Right cardiac atrium (tissue), 5 donors: ENCODE measurements at regions not wholly inside any gene's neighbourhood (a gene's known extent, or its start where the extent isn't known, plus 50 kb on each side); places are given as distances from the start of the nearest gene placed in this dataset.

Source experiments
- ATAC-seq, 2 donors: fragments of 200-7000 bp; cut with Tn5 transposase; one replicate each; pipeline versions ENCODE4 v1.8.0 to v1.9.1; 2020; ENCODE audit warnings: moderate library complexity in 2 of 2, mild to moderate bottlenecking in 1 of 2
- DNase-seq, 3 donors: peaks; one replicate each; pipeline ENCODE4 v3.0.0-alpha.2; 2020
- H3K27ac ChIP-seq: one replicate; pipeline ENCODE4 v1.5.1; 2013; ENCODE audit warnings: mild to moderate bottlenecking, low read length, control low read depth, moderate library complexity
- H3K27me3 ChIP-seq: one replicate; pipeline ENCODE4 v1.6.1; 2013; ENCODE audit not compliant: control insufficient read depth, insufficient read depth
- H3K4me1 ChIP-seq: one replicate; pipeline ENCODE4 v1.6.1; 2013; ENCODE audit warnings: low read length; ENCODE audit not compliant: control insufficient read depth, insufficient read depth
- H3K4me3 ChIP-seq: one replicate; pipeline ENCODE4 v1.5.1; 2013; ENCODE audit warnings: low read length, control low read depth
- H3K9me3 ChIP-seq: one replicate; pipeline ENCODE4 v1.6.1; 2013; ENCODE audit warnings: low read length; ENCODE audit not compliant: control insufficient read depth
- WGBS: extraction: QIAGEN DNeasy Blood & Tissue Kit; methylation state at CpG from one replicate; pipeline ENCODE4 v1.1.7; 2013; 5-methylcytosine and 5-hydroxymethylcytosine counted together
- intact Hi-C, 4 donors: fragments of 100-400 bp; cut with DNase I; formaldehyde crosslinking; loops; one replicate each; pipeline versions ENCODE4 v1.11.0 to v1.14.0; 2022 to 2023
- donor health status: healthy with polysubstance abuse.
- donor health status: DM: no; HTN: yes; CAD: no.
- donor health status: DM: no; HTN: no; CAD: no.
- donor health status: DM: no; HTN: yes; CAD: no; lungs with severe emphysema.
- donor health status: DM: yes; HTN: yes; CAD: no.

DNA sequence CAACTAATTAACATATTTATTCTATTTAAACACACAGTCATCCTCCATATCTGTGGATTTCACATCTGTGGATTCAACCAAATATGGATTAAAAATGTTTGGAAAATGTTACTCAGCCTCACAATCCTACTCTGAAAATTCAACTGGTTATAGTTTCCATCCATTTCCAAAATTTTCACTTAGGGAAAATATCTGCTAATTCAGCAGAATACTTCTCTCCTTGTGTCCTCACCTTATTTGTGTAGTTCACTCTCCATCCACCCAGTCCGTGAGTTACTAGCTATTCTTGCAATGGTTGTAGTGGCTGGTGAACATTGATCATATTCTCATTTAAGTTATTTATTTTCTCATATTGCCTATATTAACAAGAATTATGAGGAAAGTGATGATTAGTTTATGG lies 77.6 kb upstream of the PRKCQ start:
- no peaks in the 10 kb centered on the region for H3K4me1 ChIP-seq
- DNase-seq, result no peak
- ATAC-seq, result no peak
- peaks cover 4% of the 10 kb centered on the region for H3K27me3 ChIP-seq
- H3K9me3 ChIP-seq, result no peaks in the 10 kb centered on the region
- H3K4me3 ChIP-seq, result no peak overlapping the region
- intact Hi-C loops, result no loop called here
- 91% methylated on average over 1 of the region's 1 CpG for WGBS
- H3K27ac ChIP-seq, result no peak overlapping the region

DNA sequence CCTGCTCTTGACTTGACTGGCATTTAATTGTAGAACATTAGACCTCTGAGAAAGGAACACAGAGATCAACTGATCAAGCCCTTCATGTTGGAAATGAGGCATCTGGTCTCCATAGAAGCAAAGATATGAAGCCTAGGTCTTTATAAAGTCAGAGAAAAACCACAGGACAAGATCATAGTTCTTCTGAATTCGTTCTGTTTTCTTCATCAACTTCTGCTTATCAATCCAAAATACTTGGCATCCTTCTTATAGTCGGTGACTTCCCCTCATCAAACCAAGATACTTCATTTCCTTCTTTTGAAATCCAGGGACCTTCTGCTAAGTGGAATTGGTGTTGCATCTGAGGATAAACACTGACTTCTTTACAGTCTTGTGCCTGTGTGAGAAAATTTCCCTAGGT lies 77.1 kb upstream of the PRKCQ start:
- H3K27me3 ChIP-seq, result peaks cover 4% of the 10 kb centered on the region
- 35% methylated on average over 2 of the region's 2 CpGs for WGBS
- H3K4me3 ChIP-seq, result no peak overlapping the region
- ATAC-seq (no peak), DNase-seq (no peak)
- no peaks in the 10 kb centered on the region for H3K4me1 ChIP-seq
- intact Hi-C loops, result no loop called here
- no peak overlapping the region for H3K27ac ChIP-seq
- H3K9me3 ChIP-seq, result no peaks in the 10 kb centered on the region

DNA sequence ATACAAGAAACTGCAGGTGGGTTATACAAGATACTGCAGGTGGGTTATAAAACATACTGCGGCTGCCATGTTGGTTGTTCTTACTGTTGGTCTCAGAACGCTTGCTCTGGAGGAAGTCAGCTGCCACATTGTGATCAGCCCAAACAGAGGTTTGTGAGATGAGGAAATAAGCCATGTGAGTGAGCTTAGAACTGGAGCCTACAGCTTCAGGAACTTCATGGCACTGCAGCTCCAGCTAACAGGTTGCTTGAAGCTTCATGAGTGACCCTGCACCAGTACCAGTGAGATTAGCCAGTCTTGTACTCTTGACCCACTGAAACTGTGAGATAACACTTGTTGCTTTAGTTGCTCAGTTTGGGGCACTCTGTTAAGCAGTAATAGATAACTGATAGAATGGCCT lies 74.5 kb upstream of the PRKCQ start:
- ATAC-seq, result no peak
- 88% methylated on average over 2 of the region's 2 CpGs for WGBS
- H3K27me3 ChIP-seq, result peaks cover 4% of the 10 kb centered on the region

DNA sequence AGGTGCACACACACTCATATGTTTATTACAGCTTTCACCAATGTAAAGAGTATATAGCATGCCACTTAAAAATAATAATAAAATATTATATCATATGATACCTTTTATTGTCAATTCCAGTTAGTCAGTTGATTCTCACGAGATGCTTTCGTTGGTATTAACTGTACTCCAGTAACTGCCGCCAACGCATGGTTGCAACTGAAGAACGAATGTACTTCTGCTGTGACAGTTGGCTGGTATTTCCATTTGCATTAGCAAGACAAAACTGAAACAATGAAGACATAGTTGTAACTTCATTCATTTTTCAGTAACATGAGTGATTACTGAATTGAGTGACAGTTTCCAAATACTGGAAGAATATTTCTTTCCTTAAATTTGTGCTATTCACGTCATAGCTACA lies 70.5 kb upstream of the PRKCQ start:
- 89% methylated on average over 6 of the region's 6 CpGs for WGBS
- Histone ChIP-seq H3K4me3 (no peak overlapping the region), H3K27me3 (no peaks in the 10 kb centered on the region), H3K4me1 (no peaks in the 10 kb centered on the region), H3K27ac (no peak overlapping the region), H3K9me3 (no peaks in the 10 kb centered on the region)
- no peak for ATAC-seq
- no peak for DNase-seq
- intact Hi-C loops, result no loop called here

More for the DNA sequence above, 74.5 kb upstream of the PRKCQ start:
- no peaks in the 10 kb centered on the region for H3K4me1 ChIP-seq
- no peak overlapping the region for H3K27ac ChIP-seq
- intact Hi-C loops, result no loop called here
- no peak for DNase-seq
- H3K4me3 ChIP-seq, result no peak overlapping the region
- no peaks in the 10 kb centered on the region for H3K9me3 ChIP-seq

DNA sequence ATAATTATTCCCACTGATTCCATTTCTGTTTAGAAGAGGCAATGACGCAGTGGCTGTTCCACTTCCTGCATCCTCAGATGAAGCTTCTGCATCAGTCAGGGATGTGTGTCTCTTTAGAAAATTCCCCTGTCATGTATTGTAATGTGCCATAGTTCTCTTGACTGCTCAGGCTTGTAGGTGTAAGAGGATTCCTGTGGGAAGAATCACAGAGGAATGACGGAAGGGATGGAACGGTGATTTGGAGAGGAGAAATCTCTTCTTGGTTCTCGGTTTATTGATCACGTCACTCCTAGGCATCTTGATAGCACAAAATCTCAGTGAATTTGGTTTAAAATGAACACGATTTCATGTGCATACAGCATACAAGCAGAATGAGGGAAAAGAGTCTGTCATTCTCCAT lies 69.8 kb upstream of the PRKCQ start:
- Histone ChIP-seq H3K4me3 (no peak overlapping the region), H3K4me1 (no peaks in the 10 kb centered on the region), H3K27ac (no peak overlapping the region), H3K9me3 (no peaks in the 10 kb centered on the region), H3K27me3 (no peaks in the 10 kb centered on the region)
- intact Hi-C loops, result no loop called here
- DNase-seq (no peak), ATAC-seq (no peak)
- WGBS, result 76% methylated on average over 6 of the region's 6 CpGs

DNA sequence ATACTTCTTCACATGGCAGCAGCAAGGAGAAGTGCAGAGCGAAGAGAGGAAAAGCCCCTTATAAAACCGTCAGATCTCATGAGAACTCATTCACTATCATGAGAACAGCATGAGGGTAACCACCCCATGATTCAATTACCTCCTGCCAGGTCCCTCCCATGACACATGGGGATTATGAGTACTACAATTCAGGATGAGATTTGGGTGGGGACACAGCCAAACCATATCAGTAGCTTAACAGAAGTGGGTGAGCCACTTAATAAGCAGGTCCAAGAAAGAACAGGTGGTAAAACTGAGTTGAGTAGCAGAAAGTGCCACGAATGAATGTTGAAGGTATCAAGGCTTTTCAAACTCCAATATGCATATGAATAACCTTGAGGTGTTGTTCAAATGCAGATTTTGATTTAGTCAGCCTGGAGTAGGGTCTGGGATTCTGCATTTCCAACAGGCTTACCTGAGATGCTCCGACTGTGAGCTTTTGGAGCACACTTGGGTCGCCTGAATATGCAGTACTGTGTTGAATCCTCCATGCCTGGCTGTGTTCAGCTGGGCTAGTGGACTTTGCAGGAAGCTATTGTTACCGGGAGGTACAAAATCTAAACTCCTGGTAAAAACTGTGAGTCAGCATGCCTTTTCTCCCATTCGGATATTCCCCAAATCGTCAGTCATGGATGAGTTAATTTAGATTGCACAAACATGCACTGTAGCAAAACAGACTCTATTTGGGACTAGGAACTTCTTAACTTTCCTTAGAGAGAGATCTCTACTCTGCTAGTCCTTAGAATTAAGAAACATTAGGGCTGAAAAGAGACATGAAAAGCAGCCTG lies 69.0 kb upstream of the PRKCQ start:
- intact Hi-C loops, result no loop called here
- no peaks in the 10 kb centered on the region for H3K4me1 ChIP-seq

DNA sequence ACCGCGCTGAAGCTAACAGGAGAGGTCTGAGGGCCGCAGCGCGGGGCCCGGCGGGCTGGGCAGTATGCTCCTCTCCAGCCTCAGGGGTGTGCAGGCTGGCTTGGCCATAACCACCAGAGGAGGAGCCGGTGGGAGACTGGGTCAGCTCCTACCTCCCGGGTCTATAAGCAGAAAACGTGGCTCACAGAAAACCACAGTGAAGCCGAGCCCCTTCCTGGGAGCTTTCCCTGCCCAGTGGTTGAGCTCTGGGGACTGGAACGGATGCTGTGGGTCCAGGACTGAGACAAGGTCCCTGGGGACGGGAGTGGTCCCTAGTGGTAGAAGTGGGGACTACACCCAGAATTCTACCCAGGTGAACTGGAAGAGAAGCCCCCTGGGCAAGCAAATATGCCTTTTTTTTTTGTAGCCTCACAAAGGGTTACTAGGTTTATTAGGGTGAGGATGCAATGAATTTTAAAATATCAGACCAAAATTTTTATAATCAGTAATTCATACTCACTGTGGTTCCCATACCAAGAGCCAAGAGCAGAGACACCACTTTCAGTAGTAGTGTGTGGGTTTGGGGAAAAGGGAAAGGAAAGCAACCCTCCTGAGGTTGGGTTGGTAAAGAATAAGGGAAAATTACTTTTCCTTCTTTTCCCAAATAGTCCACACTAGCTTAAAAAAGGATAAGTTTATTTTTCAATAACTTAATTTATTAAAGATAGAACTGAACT lies 67.9 kb upstream of the PRKCQ start:
- Histone ChIP-seq H3K27ac (no peak overlapping the region), H3K27me3 (no peaks in the 10 kb centered on the region), H3K4me3 (no peak overlapping the region), H3K9me3 (no peaks in the 10 kb centered on the region), H3K4me1 (no peaks in the 10 kb centered on the region)
- ATAC-seq (no peak), DNase-seq (peak in 1 of 3 donors; percentile 27)
- 49% methylated on average over 13 of the region's 13 CpGs for WGBS
- intact Hi-C loops, result no loop called here

More for the DNA sequence above, 69.0 kb upstream of the PRKCQ start:
- ATAC-seq (no peak), DNase-seq (no peak)
- no peak overlapping the region for H3K27ac ChIP-seq
- H3K9me3 ChIP-seq, result no peaks in the 10 kb centered on the region
- H3K27me3 ChIP-seq, result no peaks in the 10 kb centered on the region
- 57% methylated on average over 8 of the region's 8 CpGs for WGBS
- H3K4me3 ChIP-seq, result no peak overlapping the region

DNA sequence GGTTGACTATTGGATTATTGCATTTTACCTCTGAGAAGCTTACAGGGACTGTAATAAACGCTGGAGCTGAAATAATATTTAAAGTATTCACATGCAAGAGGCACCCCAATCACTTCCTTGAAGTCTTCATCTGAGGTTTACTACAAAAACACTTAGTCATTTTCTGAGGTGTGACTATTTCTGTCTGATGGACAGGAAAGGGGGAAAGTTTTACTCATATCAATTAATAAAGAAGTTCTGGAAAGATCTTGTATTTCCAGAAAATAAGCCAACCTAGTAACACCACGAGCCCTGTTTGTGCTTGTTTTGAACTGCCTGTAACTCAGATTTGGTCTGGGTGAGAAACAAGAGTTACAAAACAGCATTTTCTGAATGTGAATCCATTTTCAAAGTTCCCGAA lies 63.9 kb upstream of the PRKCQ start:
- 53% methylated on average over 3 of the region's 3 CpGs for WGBS
- Histone ChIP-seq H3K27me3 (no peaks in the 10 kb centered on the region), H3K9me3 (no peaks in the 10 kb centered on the region), H3K4me3 (no peak overlapping the region), H3K27ac (no peak overlapping the region), H3K4me1 (no peaks in the 10 kb centered on the region)
- no peak for DNase-seq
- intact Hi-C loops, result no loop called here
- ATAC-seq, result no peak

DNA sequence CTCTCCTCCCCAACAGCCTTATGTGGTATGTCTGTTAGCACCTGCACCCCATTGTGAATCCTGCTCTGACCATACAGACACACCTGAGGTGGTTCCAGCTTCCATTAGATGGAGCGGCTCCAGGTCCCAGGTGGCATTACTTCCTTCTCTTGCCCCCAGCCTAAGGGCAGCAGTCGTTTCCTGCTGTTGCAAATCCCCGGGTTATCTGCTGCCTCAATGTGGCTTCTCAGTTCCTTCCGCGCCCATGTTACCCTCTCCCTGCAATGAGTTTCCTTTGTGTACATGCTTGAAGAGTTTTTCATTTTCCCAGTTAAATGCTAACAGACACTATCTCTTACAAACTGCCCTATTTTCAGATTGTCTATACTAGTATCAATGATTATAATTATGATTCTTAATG lies 62.8 kb upstream of the PRKCQ start:
- 30% methylated on average over 5 of the region's 5 CpGs for WGBS
- DNase-seq, result no peak
- H3K4me1 ChIP-seq, result no peaks in the 10 kb centered on the region
- no peaks in the 10 kb centered on the region for H3K27me3 ChIP-seq
- H3K4me3 ChIP-seq, result no peak overlapping the region
- ATAC-seq, result no peak
- intact Hi-C loops, result no loop called here
- no peak overlapping the region for H3K27ac ChIP-seq
- no peaks in the 10 kb centered on the region for H3K9me3 ChIP-seq

DNA sequence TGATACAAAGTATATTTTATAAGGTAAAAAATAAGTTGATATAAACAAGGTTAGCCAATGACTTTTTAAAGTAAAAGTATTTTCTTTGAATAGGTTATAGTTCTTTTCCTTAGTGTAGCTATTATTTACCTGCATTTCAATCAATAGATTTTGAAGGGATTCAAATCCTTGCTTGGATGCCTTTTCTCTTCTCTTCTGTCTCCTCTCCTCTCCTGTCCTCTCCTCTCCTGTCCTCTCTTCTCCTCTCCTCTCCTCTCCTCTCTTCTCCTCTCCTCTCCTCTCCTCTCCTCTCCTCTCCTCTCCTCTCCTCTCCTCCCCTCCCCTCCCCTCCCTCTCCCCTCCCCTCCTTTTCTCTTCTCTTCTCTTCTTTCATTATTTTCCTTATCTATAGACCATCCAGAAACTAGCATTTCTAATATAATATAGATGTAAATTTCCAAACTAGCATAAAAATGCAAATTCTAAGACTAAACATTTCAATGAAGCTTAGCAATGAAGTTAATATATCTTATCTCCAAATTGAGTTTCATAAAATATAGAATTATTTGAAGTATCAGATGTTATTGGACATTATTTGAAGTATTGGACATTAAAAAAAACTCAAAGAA lies 60.5 kb upstream of the PRKCQ start:
- H3K27me3 ChIP-seq, result peaks cover 3% of the 10 kb centered on the region
- ATAC-seq, result no peak
- intact Hi-C loops, result no loop called here

DNA sequence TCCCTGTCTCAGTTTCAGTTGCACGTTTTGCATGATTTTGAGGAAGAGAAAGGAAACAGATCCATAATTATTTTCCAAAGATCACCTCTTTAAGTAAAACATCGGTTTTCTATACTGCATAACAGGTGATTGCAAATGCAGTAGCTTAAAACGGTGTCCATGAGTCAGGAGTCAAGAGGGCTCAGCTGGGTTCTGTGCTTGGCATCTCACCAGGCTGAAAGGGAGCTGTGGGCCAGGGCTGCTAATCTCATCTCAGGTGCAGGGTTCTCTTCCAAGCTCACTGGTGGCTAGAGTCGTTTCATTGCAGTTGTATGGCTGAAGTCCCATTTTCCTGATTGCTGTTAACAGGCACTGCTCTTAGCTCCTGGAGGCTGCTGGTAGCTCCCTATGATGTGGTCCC lies 57.0 kb upstream of the PRKCQ start:
- no peak overlapping the region for H3K27ac ChIP-seq
- H3K9me3 ChIP-seq, result no peaks in the 10 kb centered on the region
- H3K4me1 ChIP-seq, result no peaks in the 10 kb centered on the region
- H3K4me3 ChIP-seq, result no peak overlapping the region
- H3K27me3 ChIP-seq, result peaks cover 3% of the 10 kb centered on the region
- intact Hi-C loops, result no loop called here
- DNase-seq (no peak), ATAC-seq (no peak)
- WGBS, result 71% methylated on average over 4 of the region's 4 CpGs

More for the DNA sequence above, 60.5 kb upstream of the PRKCQ start:
- no peaks in the 10 kb centered on the region for H3K4me1 ChIP-seq
- no peak overlapping the region for H3K27ac ChIP-seq
- no peaks in the 10 kb centered on the region for H3K9me3 ChIP-seq
- no peak overlapping the region for H3K4me3 ChIP-seq
- DNase-seq, result no peak
